ENCODE measurements at regions not wholly inside any gene's neighbourhood (a gene's known extent, or its start where the extent isn't known, plus 50 kb on each side); places are given as distances from the start of the nearest gene placed in this dataset.
A peak's percentile ranks its signal among the peaks of the same experiment; 100 is the strongest.

DNA sequence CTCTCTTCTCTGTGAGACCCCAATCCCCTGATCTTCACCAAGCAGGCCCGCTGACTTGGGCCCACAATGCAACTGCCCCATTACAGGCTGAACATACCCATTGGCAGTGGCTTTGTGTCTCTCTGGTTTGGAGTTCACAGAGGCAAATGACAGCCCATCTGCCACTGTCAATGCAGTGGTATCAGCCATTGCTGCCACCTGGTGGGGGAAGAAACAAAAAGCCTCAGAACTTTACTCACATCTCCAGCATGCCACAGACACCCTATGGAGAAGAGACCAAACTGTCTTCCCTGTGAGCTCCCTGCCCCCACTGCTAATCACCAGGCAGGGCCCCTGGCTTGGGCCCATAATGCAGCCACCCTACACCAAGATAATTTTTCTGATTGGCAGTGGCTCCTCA lies 729.3 kb upstream of the ACTRT1 start:
- TF ChIP-seq, protein P1, sequence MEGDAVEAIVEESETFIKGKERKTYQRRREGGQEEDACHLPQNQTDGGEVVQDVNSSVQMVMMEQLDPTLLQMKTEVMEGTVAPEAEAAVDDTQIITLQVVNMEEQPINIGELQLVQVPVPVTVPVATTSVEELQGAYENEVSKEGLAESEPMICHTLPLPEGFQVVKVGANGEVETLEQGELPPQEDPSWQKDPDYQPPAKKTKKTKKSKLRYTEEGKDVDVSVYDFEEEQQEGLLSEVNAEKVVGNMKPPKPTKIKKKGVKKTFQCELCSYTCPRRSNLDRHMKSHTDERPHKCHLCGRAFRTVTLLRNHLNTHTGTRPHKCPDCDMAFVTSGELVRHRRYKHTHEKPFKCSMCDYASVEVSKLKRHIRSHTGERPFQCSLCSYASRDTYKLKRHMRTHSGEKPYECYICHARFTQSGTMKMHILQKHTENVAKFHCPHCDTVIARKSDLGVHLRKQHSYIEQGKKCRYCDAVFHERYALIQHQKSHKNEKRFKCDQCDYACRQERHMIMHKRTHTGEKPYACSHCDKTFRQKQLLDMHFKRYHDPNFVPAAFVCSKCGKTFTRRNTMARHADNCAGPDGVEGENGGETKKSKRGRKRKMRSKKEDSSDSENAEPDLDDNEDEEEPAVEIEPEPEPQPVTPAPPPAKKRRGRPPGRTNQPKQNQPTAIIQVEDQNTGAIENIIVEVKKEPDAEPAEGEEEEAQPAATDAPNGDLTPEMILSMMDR (conservative IDR thresholded peaks at IDR 0.05; ENCODE audit: low read depth, low read length) = peak; percentile 62
- no peak for TF ChIP-seq EZH2 (IDR thresholded peaks at IDR 0.05; ENCODE audit: borderline replicate concordance, low read depth, low read length, poor library complexity, severe bottlenecking)
